ENCODE measurements at regions not wholly inside any gene's neighbourhood (a gene's known extent, or its start where the extent isn't known, plus 50 kb on each side); places are given as distances from the start of the nearest gene placed in this dataset.

DNA sequence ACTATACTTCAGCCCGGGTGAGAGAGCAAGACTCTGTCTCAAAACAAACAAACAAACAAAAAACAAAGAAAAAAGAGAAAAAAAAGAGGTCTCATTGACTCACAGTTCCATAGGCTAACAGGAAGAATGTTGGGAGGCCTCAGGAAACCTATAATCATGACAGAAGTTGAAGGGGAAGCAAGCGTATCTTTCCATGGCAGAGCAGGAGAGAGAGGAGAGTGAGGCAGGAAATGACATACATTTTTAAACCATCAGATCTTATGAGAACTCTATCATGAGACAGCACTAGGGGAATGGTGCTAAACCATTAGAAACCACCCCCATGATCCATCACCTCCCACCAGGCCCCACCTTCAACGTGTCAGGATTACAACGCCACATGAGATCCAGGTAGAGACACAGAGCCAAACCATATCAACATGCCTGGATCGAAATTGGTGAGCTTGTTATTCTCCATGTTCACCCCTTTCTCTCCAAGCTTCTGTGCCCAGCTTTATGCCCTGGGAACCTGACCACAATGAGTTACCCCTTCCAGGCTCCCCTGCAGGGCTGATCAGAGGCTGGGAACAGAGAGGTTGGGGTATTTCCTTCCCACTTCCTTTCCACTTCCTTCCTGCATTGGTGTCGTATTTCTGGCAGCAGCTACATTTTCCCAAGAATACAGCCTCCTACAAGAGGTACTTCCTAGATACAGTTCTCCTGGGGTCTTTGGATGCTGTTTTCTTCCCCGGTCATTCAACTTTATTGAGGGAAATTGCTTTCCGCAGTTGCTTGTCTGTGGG lies 219.3 kb upstream of the FLRT2 start:
- no peak for DNase-seq (ENCODE audit: low spot score)

DNA sequence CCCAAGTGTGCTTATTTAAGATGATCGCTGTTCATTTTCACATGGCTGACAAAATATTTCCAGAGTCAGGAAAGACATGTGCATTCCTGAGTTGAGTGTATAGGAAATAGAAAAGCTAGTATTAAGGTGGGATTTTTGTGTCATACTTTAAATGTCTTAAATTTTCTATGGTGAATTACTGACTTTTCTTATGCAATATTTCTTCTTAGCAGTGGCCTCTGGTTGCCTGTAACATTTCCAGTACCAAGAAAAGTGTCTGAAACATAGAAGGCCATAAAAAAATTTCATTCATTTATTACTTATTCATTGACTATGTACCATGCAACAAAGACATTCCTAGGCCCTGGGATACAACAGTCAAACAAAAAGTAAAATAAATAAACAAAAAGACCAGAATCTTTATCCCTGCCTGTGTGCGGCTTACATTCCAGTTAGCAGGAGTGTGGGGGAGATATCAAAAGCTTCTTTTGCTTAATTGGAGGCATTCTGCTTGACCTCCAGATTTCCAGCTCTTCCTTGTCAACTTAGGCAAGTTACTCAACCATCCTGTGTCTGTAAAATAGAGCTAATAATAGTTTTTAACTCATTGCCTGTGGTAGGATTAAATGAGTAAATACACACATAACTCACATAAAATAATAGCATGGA lies 216.3 kb upstream of the FLRT2 start:
- peak; percentile 47 for DNase-seq (ENCODE audit: low spot score)

DNA sequence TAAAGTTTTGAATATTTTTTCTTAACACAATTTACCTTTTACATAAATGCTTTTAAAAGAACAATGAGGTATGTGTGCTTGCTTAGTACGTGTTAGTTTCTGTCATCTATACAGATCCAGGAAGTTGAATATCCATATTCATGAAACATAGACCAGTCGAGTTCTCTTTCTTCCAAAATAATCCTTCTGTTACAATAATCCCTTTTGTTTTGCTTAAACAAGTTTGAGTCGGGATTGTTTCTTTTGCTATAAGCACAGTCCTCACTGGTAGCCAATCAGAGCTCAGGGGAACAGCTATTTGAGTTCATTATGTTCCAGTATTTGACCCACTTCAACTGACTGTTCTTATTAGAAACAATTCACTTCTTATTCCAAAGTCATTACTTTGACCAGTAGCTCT lies 214.7 kb upstream of the FLRT2 start:
- no peak for DNase-seq (ENCODE audit: low spot score)

DNA sequence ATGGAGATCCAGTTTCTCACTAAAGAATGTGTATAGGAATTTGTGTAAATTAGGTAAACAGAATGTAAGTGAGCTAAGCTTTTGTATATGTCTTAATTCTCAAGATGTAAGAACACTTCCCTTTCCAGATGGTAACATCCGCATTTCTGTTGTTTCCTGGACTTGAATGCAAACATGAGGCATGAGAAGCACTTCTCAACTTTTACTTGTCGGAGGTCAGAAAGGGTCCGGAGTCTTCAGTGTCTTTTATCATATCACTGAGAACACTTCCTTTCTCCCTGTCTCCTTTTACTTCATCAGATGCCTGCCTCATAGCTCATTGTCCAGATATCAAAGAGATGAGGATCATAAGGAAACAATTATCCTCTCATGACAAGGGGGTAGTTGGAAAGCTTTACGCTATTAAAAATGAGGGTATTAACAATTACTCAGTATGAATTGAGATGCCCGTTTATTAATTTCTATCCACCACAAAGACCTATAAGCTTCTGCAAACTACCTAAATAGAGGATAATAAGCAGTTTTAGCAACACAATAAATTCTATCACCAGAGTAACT lies 214.1 kb upstream of the FLRT2 start:
- no peak for DNase-seq (ENCODE audit: low spot score)

DNA sequence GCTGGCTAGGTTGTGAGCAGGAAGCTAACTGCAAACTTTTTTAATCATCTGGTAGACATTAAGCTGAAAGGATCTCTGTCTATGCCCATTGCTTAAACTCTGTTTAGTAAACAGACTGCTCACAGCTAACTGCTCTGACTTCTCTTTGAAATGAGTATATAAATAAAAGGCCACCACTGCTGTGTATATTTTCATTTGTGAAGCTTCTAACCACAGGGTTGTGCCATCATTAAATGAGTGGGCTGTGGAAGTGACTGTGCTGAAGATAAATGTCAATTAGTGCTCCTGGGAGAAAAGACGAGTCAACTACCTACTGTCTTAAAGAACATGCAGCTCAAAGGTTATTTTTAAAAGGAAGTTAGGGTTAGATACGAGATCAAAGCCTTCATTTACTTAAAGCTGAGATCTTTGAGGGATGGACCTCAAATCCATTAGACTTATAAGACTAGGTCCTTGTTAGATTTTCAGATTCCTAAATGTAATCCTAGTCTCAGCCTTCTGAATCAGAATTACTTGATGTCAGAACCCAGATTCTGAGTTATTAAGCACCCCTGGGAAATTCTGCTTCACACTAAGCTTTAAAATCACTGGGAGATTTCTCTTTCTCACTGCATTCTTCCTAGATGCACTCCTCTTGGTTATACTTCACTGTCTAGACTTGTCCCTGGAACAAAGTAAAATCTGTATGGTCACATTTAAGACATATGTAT lies 213.1 kb upstream of the FLRT2 start:
- peak; percentile 63 for DNase-seq (ENCODE audit: low spot score)

DNA sequence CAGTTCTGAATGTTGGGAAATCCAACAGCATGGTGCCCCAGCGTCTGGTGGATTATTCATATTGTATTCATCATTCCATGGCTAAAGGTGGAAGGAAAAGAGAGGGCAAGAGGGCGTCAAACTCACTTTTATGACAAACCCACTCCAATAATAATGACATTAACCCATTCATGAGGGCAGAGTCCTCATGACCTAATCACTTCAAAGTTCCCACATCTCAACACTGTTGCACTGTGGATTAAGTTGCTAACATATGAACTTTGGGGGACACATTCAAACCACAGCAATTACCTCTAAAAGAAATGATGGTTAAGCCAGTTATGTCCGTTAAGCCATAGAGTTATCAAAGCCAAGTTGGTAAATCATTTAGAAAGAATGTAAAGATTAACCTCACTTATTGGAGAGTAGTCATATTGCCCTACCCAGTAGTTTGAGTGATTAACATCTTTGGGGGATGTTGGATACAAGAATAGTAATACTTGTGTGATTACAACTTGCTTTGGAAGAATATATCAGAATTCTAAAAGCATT lies 212.4 kb upstream of the FLRT2 start:
- DNase-seq (ENCODE audit: low spot score), result no peak

DNA sequence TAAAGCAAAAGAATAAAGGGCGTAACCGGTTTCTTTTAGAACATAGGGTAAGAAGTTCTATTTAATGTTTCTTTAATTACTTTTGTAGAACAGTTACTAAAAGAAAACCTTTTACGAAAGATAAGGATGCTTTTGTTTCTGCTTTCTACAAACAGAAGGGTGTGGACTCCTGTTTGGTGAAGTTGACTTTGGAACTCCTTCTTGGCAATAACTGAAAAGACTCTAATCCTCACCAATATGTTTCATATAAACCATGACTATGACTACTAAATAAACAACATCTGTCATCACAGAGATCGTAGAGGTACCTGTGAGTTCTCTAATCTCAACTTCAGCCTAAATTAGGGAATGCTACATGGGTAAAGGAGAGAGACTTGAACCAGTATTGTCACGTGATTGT lies 210.8 kb upstream of the FLRT2 start:
- no peak for DNase-seq (ENCODE audit: low spot score)

DNA sequence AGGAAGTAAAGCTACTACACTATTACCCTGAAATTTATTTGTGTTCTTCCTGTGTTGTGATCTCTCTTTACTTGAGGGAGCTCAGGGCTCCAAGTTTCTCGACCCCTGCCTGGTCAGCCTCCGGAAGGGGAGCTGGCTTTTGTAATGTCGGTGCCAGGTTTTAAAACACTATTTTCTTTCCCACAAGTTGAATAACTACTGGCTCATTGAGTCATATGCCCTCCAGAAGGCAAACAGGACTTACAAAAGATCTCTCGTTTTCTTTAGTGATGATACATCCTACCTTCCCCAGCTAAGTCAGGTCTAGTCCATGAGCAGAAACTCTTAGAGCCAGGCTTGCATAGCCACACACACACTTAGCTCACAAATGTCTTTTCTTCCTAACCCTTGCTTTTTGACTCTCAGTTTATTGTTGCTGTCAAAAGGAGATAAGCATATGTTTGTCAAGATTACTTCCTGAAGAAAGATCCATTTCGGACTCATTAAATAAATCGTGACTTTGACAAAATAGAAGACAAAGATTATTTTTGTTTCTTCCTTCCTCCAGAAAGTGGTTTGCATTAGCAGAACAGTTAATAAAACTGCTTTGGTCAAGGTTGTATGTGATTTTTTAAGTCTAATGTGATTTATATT lies 209.8 kb upstream of the FLRT2 start:
- DNase-seq (ENCODE audit: low spot score), result no peak

DNA sequence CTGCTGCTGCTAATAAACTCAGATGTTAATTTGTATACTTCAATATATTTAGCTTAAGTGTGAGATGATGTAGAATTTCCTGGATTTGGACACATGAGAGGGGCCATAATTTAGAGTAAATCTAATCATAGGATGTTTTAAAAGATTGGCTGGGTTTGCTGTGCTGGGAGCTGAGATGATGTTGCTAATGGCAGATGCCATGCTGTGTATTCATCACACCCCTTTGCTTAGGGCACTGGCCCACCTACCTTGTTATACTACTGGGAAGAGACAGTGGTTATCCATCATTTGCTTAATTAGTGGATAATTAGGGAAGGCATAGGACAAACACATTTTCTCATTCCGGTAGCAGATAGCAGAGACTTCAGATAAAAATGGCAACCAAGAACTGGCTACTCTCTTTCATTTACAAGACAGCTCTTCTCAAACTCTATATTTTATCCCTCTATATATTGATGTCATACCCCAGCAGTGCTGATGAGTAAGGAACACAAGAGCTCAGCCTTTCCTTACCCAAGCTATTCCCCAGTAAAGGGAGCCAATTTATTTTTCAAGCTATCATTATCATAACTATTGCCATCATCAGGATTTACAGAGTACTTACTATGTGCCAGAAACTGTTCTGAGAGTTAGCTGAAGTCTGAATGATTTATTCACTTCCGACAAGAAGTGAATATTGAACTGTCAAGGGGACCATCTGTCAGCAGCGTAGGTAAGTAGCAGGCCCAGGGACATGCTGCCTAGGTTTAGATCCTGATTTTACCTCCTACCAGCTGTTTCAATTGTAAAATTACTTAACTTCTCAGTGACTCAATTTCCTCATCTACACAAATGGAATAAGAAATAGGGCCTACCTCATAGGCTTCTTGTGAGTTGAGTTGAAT lies 204.6 kb upstream of the FLRT2 start:
- DNase-seq (ENCODE audit: low spot score), result no peak

DNA sequence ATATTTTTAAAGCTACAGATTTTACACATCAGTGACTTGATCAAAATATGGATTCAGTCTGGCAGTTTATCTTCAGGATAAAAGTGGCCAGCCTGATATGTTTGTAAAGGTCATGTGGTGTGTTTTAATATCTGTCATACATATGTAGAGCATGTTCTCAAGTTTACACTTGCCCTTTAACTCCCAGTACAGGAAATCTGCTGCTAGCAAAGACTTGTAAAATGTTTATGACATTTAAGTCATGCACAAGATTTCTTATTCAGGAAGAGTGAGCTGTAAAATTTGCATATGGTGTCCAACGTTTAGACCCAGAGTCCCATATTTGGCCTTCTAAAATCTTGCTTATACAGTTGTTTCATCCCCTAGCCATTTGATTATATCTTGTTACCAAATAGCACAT lies 197.5 kb upstream of the FLRT2 start:
- DNase-seq (ENCODE audit: low spot score), result no peak

DNA sequence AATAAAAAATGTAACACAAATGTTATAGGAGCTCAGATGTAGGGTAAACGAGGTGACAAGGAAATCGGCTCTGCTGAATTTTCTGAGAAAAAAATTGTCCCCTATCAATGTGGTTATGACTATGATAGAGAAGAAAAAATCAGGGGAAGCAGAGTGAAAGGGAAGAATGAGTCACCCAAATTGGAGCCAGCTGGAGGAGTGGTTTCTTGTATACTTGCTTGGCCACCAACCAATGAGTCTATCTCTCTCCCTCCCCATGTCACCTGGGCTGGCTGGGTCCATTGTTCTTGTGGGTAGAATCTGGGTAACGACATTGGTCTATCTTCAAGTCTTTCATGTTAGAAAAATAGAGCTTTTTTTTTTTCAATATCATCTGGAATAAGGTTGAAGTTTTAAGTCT lies 196.6 kb upstream of the FLRT2 start:
- peak; percentile 72 for DNase-seq (ENCODE audit: low spot score)

DNA sequence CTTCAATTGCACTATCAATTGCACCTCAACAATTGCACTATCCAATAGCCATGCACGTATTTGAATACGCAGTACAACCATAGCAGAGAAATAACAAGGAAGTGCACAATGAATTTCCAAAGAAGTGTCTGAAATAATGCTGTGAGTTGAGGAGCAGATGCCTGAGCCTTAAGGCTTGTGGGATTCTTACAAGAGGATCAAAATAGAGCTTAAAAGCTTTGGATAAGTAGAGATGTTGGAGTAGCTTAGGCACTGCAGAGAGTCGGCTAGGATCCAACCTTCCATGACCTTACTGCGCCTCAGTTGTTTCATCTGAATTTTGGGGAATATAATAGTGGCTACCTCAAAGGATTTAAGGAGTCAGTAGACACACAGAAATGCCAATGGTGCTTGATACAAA lies 196.1 kb upstream of the FLRT2 start:
- no peak for DNase-seq (ENCODE audit: low spot score)

DNA sequence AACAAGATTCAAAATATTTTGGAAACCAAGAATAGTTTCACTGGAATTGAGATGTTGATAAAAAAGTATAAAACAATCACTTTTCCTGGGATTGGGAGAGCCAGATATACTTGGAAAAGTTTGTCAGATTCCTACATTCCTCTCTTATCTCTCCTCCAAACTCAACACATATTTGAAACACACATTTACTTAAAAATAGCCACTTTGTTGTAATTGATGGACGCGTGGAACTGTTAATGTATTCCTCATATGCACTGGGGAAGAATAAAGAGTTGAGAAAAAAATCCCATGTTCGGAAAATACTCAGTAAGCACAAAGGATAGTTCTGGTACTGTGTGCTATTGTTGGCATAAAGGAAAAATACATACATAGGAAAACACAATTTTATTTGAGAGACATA lies 195.6 kb upstream of the FLRT2 start:
- DNase-seq (ENCODE audit: low spot score), result no peak

DNA sequence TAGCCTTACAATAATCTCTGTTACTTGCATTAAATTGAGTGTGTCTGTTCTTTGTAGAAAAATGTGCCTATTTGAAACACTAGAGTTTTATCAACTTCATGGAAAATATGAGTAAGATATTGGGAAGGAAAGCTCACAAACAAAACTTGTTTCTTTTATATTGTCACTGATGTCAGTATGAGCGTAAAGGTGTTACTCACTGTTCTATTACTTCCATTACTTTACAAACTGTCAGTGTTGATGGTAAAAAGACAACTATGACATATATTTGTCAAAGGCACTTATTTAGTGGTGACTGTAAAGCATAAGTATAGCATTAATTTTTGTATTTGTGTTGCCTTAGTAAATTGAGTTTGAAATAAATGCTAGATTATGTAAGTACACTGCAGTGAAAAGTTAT lies 193.7 kb upstream of the FLRT2 start:
- DNase-seq (ENCODE audit: low spot score), result no peak

DNA sequence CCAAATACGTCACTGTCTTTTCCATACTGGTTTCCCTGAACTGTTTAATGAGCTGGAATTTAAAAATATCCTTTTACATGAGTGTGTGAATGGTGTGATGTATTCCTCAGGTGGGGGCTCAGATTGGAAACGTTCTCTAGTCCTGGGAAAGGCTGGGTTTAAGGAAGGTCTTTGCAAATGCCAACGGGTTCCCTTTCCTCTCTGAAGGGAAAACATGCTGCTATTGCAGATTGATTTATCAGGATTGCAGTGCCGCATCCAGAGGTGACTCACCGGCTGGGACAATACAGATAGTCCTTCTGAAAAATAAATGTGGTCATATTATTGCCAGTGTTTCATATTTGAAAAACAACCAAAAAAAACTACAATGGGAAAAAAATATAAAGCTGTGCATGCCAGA lies 193.1 kb upstream of the FLRT2 start:
- DNase-seq (ENCODE audit: low spot score), result no peak

DNA sequence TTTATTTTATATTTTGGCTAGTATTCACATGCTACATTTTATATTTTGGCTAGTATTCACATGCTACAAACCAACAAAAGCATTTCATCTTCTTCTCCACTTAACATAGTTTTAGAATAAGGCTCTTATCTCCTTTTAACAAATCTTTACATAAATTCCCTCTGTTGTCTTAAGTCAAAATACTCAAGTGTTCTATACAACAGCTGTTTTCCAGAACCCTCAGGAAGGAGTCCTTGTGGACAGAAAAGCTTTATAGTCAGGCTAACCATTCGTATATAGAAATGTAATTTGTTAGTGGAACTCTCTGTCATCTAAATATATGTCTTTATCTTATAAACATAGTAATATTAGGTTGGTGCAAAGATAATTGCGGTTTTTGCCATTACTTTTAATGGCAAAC lies 191.0 kb upstream of the FLRT2 start:
- DNase-seq (ENCODE audit: low spot score), result no peak

DNA sequence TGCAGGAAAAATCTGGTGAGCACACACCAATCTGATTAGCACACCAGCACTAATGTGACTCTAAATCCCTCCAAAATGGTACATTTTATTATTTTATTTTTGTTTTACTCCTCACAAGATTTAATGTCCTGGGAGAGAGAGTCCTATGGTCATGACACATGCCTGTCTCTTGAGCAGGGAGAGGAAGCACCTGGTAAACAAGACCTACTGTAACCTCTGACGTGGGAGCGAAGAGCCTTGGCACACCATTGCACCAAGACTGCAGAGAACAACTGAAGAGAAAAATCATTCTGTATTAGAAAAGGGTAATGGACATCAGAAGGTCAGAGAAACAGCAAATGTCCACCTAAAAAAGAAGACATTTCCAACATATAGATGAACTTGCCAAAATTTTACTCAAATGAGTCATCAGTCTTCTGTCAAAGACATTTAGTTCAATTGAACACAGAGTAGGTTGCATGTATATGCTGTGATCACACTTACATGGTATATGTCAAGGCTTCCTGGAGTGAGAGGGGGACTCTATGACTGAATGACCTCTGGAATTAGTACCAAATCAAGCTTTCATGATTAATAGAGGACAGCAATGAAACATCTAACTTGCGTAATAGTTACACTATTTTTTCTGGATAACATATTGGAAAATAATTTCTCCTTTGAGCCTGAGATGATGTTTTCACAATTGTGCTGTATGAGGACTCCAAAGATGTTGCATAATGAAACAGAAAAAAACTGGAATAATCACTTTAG lies 186.9 kb upstream of the FLRT2 start:
- no peak for DNase-seq (ENCODE audit: low spot score)

DNA sequence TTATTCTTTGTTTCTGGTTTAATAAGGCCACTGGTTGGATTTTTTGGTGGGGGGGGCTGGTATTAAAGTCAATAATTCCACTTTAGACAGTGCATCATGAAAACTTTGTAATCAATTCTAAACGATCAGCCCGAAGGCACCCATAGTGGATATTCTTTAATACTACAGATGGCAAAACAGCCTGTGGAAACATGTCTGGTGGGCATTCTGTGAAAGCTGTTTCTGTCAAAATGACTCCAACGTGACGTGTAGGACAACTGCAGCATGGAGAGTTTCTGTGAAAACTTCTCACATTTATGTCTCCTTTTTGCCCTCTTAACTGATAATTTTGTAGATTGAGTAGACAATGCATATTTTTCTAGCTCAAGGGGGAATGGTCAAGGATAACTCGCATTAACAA lies 185.8 kb upstream of the FLRT2 start:
- no peak for DNase-seq (ENCODE audit: low spot score)

DNA sequence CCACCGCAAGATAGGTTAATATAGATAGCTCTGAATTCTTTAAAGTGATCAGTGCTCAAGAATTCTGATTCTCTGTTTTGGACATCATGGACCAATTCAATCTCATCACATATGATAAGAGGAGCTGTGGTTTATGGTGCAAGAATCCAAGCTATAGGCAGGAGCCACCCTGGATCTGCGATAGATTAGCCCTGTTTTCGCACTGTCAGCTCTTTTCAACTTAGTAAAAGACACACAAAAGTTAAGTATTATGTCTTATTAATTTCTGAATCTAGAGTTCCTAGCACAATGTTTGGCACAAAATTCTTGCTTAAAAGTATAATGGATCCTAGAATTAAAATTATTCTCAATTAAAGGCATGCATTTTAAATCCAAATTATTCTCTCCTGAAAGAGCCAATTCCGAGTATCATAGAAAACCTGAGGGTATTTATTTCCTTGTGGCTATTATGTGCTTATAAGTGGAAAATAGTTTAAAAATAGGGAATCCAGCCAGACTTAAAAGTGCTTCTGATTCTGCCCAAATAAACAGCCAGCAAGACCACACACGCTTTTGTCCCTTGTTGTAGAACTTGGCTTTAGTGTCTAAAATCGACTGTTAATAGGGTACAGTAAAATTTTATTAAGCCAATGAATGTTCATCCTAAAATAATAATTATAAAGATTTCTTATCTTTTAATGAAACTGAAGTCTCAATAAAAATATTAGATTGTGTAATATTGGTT lies 184.9 kb upstream of the FLRT2 start:
- DNase-seq (ENCODE audit: low spot score), result no peak

DNA sequence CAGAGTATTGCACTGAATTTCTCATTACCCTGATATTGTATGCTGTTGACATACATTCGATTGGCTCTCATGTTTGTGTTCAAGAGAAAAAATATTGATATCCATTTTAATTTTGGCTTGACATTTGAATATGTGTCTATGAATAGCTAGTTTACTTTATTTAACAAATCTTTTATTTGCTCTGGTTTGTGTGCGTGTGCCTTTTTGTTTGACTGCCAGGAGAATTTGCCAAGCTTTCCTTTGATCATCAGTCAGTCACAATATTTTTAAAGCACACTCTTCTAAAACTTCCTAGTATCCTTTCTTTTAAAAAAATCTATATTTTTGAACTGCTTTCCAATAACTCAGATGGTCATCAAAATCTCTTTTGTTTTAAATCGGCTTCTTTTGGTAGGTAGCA lies 179.3 kb upstream of the FLRT2 start:
- no peak for DNase-seq (ENCODE audit: low spot score)

All from H4 (cell line).